BE2C (cell line): ENCODE measurements at regions not wholly inside any gene's neighbourhood (a gene's known extent, or its start where the extent isn't known, plus 50 kb on each side); places are given as distances from the start of the nearest gene placed in this dataset.
A peak's percentile ranks its signal among the peaks of the same experiment; 100 is the strongest.

Experiments
- DNase-seq: peaks from one replicate; pipeline ENCODE4 v3.0.0-alpha.2; 2020
- H3K27me3 ChIP-seq: fragments of 250-450 bp; sonication (Bioruptor Pico); 2 replicates; pipeline ENCODE4 v1.5.1; 2020; ENCODE audit warnings: mild to moderate bottlenecking
- H3K36me3 ChIP-seq: fragments of 250-450 bp; sonication (Bioruptor Pico); 2 replicates; pipeline ENCODE4 v1.5.1; 2020; ENCODE audit warnings: mild to moderate bottlenecking
- H3K4me1 ChIP-seq: fragments of 250-450 bp; sonication (Bioruptor Pico); 2 replicates; pipeline ENCODE4 v1.5.1; 2020
- H3K4me3 ChIP-seq: 2 replicates; pipeline ENCODE4 v1.5.1; 2011; ENCODE audit warnings: low read depth, low read length
- H3K9me3 ChIP-seq: fragments of 250-450 bp; sonication (Bioruptor Pico); 2 replicates; pipeline ENCODE4 v1.5.1; 2020
- CTCF ChIP-seq: IDR thresholded peaks from 2 replicates; pipeline ENCODE4 v1.5.1; 2012; ENCODE audit warnings: mild to moderate bottlenecking, low read depth, low read length

- TF ChIP-seq CTCF, result no peak
- no peaks in the 10 kb centered on the region for H3K36me3 ChIP-seq
- no peaks in the 10 kb centered on the region for H3K9me3 ChIP-seq
These were observed 468.5 kb upstream of the MKI67 start for GRCh38 chr10:128594688-128595087.

GRCh38 chr10:128596906-128597305 is 470.7 kb upstream of the MKI67 start:
- peaks cover 6% of the 10 kb centered on the region; the same call in 1 of the 2 replicates for H3K4me1 ChIP-seq
- no peak for TF ChIP-seq CTCF
- no peaks in the 10 kb centered on the region for H3K27me3 ChIP-seq
- no peaks in the 10 kb centered on the region for H3K36me3 ChIP-seq
- no peaks in the 10 kb centered on the region for H3K9me3 ChIP-seq
- H3K4me3 ChIP-seq, result no peak overlapping the region
- DNase-seq, result no peak

More at GRCh38 chr10:128594688-128595087, 468.5 kb upstream of the MKI67 start:
- no peak for DNase-seq
- Histone ChIP-seq H3K27me3 (no peaks in the 10 kb centered on the region), H3K4me3 (no peak overlapping the region), H3K4me1 (peaks cover 2% of the 10 kb centered on the region; the same call in 1 of the 2 replicates)

GRCh38 chr10:128599030-128599429 is 472.8 kb upstream of the MKI67 start:
- TF ChIP-seq CTCF, result no peak
- H3K9me3 ChIP-seq, result no peaks in the 10 kb centered on the region
- H3K4me1 ChIP-seq, result peaks cover 6% of the 10 kb centered on the region; the same call in 1 of the 2 replicates
- no peak overlapping the region for H3K4me3 ChIP-seq
- DNase-seq, result no peak
- H3K27me3 ChIP-seq, result no peaks in the 10 kb centered on the region
- H3K36me3 ChIP-seq, result no peaks in the 10 kb centered on the region

- Histone ChIP-seq H3K36me3 (no peaks in the 10 kb centered on the region), H3K27me3 (no peaks in the 10 kb centered on the region), H3K9me3 (no peaks in the 10 kb centered on the region), H3K4me3 (no peak overlapping the region), H3K4me1 (peaks cover 6% of the 10 kb centered on the region; the same call in 1 of the 2 replicates)
- peak; percentile 28 for DNase-seq
- TF ChIP-seq CTCF, result no peak
These were observed 473.3 kb upstream of the MKI67 start for GRCh38 chr10:128599538-128599937.

GRCh38 chr10:128602183-128602582 is 476.0 kb upstream of the MKI67 start:
- no peak overlapping the region for H3K4me3 ChIP-seq
- H3K9me3 ChIP-seq, result no peaks in the 10 kb centered on the region
- no peak for DNase-seq
- H3K4me1 ChIP-seq, result peaks cover 6% of the 10 kb centered on the region; the same call in 1 of the 2 replicates
- no peaks in the 10 kb centered on the region for H3K27me3 ChIP-seq
- no peak for TF ChIP-seq CTCF
- H3K36me3 ChIP-seq, result no peaks in the 10 kb centered on the region

GRCh38 chr10:128604025-128604424 is 477.8 kb upstream of the MKI67 start:
- no peak overlapping the region for H3K4me3 ChIP-seq
- peaks cover 6% of the 10 kb centered on the region; the same call in 1 of the 2 replicates for H3K4me1 ChIP-seq
- no peaks in the 10 kb centered on the region for H3K9me3 ChIP-seq
- no peak for DNase-seq
- H3K27me3 ChIP-seq, result no peaks in the 10 kb centered on the region
- H3K36me3 ChIP-seq, result no peaks in the 10 kb centered on the region
- no peak for TF ChIP-seq CTCF
